ENCODE measurements at regions not wholly inside any gene's neighbourhood (a gene's known extent, or its start where the extent isn't known, plus 50 kb on each side); places are given as distances from the start of the nearest gene placed in this dataset.

- TF ChIP-seq ATF3 (IDR thresholded peaks at IDR 0.05; ENCODE audit: insufficient read depth, low read depth, low read length) (no peak), SP4 (IDR thresholded peaks at IDR 0.05; ENCODE audit: low read length) (no peak), HDAC6 (IDR thresholded peaks at IDR 0.05; ENCODE audit: low read depth, low read length) (no peak), SAP30 (IDR thresholded peaks at IDR 0.05; ENCODE audit: insufficient read depth, insufficient replicate concordance, low read length) (no peak), POLR2A (IDR thresholded peaks at IDR 0.05; ENCODE audit: control extremely low read depth in 1 of 2, low read depth in 2 of 2, low read length in 2 of 2) (no peak), SRF (IDR thresholded peaks at IDR 0.05; ENCODE audit: low read depth, low read length) (no peak)
Observed at GRCh38 chr18:38358805-38359657, 793.4 kb upstream of the CELF4 start (continued).

Measured in H1 (cell line).